Peyer's patch (tissue), 4 donors: ENCODE measurements at regions not wholly inside any gene's neighbourhood (a gene's known extent, or its start where the extent isn't known, plus 50 kb on each side); places are given as distances from the start of the nearest gene placed in this dataset.

Source experiments
- CTCF ChIP-seq, 6 experiments: fragments of 450-650 bp in 4 of 6; fragments of 200-600 bp in 2 of 6; sonication (generic) in 1 of 6; IDR thresholded peaks; one replicate each; pipeline ENCODE4 v1.5.1; 2017 to 2019; ENCODE audit warnings: antibody characterized with exemption in 6 of 6, mild to moderate bottlenecking in 3 of 6, moderate library complexity in 1 of 6
- POLR2A ChIP-seq, 2 donors: fragments of 450-650 bp; IDR thresholded peaks; one replicate each; pipeline ENCODE4 v1.5.1; 2017; ENCODE audit warnings: antibody characterized with exemption in 2 of 2, mild to moderate bottlenecking in 2 of 2, moderate library complexity in 2 of 2

- TF ChIP-seq CTCF (IDR thresholded peaks at IDR 0.05) (no peak), POLR2A (IDR thresholded peaks at IDR 0.05) (no peak)
Measured at GRCh38 chr2:217110550-217110949, 250.7 kb upstream of the TNP1 start.
